ENCODE measurements at regions not wholly inside any gene's neighbourhood (a gene's known extent, or its start where the extent isn't known, plus 50 kb on each side); places are given as distances from the start of the nearest gene placed in this dataset.

- CTCF ChIA-PET, result no interaction called here
- Histone ChIP-seq H3K4me1 (ENCODE audit: control insufficient read depth, extremely low read depth, insufficient read depth, low read length) (no peaks in the 10 kb centered on the region), H3K9me3 (replicated peaks; ENCODE audit: control insufficient read depth, insufficient read depth, low read length) (no peaks in the 10 kb centered on the region), H4K20me1 (replicated peaks; ENCODE audit: control insufficient read depth, extremely low read depth, insufficient read depth, low read length) (no peaks in the 10 kb centered on the region), H2AFZ (ENCODE audit: low read depth, low read length) (no peak overlapping the region), H3K27me3 (ENCODE audit: control insufficient read depth in 2 of 2, insufficient read depth in 2 of 2, low read length in 2 of 2) (no peaks in the 10 kb centered on the region), H3K79me2 (ENCODE audit: control insufficient read depth, insufficient read depth, low read length) (no peaks in the 10 kb centered on the region), H3K36me3 (ENCODE audit: control insufficient read depth in 2 of 2, extremely low read depth in 1 of 2, insufficient read depth in 2 of 2, low read length in 2 of 2) (no peaks in the 10 kb centered on the region), H3K4me2 (ENCODE audit: insufficient read depth, low read length) (no peak overlapping the region), H3K9me1 (replicated peaks; ENCODE audit: control insufficient read depth, extremely low read depth, insufficient read depth, low read length) (no peaks in the 10 kb centered on the region), H3K27ac (ENCODE audit: insufficient read depth, low read depth, low read length) (no peak overlapping the region), H3K4me3 (replicated peaks in 1 of 3; ENCODE audit: insufficient read depth in 1 of 3, low read depth in 1 of 3, low read length in 3 of 3) (no peak overlapping the region), H3K9ac (replicated peaks; ENCODE audit: extremely low read depth, insufficient read depth, low read length) (no peak overlapping the region)
- TF ChIP-seq JUN (IDR thresholded peaks at IDR 0.05; ENCODE audit: borderline replicate concordance, insufficient read depth, insufficient read length, low read depth) (no peak), MYC (IDR thresholded peaks at IDR 0.05; ENCODE audit: low read depth, low read length) (no peak), EZH2 (IDR thresholded peaks at IDR 0.05; ENCODE audit: borderline replicate concordance, low read depth, low read length, severe bottlenecking) (no peak), POLR2AphosphoS5 (IDR thresholded peaks at IDR 0.05; ENCODE audit: insufficient read depth, low read depth, low read length) (no peak), POLR2A (IDR thresholded peaks at IDR 0.05; ENCODE audit: low read depth, low read length) (no peak), FOS (IDR thresholded peaks at IDR 0.05; ENCODE audit: borderline replicate concordance, insufficient read depth, low read length) (no peak), CTCF (IDR thresholded peaks at IDR 0.05; ENCODE audit: extremely low read depth in 1 of 2, insufficient read depth in 1 of 2, low read depth in 1 of 2, low read length in 2 of 2) (no peak), GATA2 (IDR thresholded peaks at IDR 0.05; ENCODE audit: insufficient read depth, insufficient read length, low read depth, low read length) (no peak)
- TF ChIP-seq, protein P1, sequence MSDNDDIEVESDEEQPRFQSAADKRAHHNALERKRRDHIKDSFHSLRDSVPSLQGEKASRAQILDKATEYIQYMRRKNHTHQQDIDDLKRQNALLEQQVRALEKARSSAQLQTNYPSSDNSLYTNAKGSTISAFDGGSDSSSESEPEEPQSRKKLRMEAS (IDR thresholded peaks at IDR 0.05; ENCODE audit: insufficient read depth, insufficient read length), result no peak
- POLR2A ChIA-PET, result no interaction called here
- intact Hi-C loops (cut with micrococcal nuclease) (no loop called here), dilution Hi-C loops (cut with MboI; ENCODE audit: extremely low pct_ligation_motif_present, low sequenced_read_pairs) (no loop called here)
- DNase-seq (ENCODE audit: low read depth, low spot score) (no peak), FAIRE-seq (no peak)
- no TSS peak for BruUV-seq (replicated peaks)
Measured at GRCh38 chrX:142711796-142712290, 313.9 kb upstream of the SPANXN4 start.
